ENCODE measurements at regions not wholly inside any gene's neighbourhood (a gene's known extent, or its start where the extent isn't known, plus 50 kb on each side); places are given as distances from the start of the nearest gene placed in this dataset.

DNA sequence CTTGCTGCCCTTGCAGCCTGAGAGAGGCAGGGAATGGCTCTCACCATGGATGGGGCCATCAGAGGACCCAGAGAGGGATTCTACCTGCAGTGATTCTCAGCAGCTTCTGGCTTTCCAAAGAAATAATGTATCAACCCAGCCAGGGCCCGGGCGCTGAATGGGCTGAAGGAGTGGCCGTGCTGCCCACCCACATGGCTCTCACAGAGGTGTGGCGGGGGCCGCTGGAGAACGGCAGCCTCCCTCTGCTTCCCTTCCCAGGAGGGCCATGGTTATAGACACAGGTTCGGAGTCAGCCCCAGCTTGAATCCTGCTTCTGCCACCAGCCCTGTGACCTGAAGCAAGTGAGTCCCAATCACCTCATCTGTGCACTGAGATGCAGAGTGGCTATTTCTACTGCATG lies 82.7 kb downstream of the THAP12 start:
- DNase-seq (ENCODE audit: low read depth), result no peak

DNA sequence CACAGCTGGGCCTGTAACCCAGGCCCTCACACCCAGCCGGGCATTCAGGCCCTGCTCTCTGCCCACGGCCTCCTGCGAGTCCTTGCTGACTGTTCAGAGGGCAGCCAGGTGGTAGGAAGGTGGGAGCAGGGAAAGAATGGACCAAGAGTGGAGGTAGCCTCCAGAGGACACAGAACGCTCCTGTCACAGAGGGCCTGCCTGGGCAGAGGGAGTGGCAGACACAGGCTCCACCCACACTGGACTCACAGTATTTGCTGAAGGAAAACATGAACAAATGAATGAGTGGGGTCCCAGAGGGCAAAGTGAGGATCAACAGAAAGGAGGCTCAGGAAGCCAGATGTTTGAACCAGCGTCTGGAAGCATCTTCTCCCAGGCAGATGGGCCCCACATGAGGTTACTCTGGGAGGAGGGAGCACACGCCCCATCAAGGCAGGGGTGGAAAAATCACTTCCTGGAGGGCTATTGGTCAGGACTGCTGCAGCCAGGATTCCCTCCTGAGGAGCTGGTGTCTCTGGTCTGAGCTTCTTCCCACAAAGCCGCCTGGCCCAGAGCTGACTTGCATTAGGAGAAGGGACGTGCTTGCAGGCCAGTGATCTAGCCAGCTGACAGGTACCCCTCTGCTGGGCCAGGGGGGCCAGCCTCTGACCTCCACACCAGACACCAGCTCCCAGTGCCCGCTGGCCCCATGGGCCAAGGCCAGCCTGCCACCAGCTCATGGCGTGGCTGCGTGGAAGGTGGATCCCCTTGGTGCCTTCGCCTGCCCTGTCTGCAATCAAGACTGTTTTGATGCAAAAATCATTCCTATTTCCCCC lies 84.0 kb downstream of the THAP12 start:
- no peak for DNase-seq (ENCODE audit: low read depth)

- no peak for DNase-seq (ENCODE audit: low read depth)
Observed at GRCh38 chr11:76293189-76293631, 86.9 kb upstream of the WNT11 start.

- DNase-seq (ENCODE audit: low read depth), result no peak
Observed at GRCh38 chr11:76292583-76293188, 86.4 kb upstream of the WNT11 start.

- no peak for DNase-seq (ENCODE audit: low read depth)
Observed at GRCh38 chr11:76291576-76292526, 85.5 kb upstream of the WNT11 start.

GRCh38 chr11:76288166-76288980 lies 82.1 kb upstream of the WNT11 start:
- DNase-seq (ENCODE audit: low read depth), result no peak

DNA sequence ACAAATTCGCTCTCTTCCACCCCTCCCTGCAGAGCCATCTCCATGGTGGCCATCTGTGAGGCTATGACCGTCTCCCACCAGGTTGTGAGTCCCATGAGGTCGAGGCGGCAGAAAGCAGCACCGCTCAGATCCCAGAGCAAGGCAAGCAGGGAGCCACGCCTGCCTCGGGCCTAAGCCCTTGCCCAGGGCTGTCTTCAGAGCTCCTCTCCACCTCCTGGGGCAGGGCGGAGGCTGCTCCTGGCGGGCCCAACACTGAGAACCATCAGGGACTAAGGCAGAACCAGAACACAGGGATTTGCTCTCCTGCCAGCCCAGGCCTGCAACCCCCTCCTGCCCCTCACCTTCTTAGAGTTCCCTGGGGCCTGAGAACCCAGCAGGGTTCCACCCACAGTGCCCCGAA lies 80.9 kb upstream of the WNT11 start:
- no peak for DNase-seq (ENCODE audit: low read depth)

DNA sequence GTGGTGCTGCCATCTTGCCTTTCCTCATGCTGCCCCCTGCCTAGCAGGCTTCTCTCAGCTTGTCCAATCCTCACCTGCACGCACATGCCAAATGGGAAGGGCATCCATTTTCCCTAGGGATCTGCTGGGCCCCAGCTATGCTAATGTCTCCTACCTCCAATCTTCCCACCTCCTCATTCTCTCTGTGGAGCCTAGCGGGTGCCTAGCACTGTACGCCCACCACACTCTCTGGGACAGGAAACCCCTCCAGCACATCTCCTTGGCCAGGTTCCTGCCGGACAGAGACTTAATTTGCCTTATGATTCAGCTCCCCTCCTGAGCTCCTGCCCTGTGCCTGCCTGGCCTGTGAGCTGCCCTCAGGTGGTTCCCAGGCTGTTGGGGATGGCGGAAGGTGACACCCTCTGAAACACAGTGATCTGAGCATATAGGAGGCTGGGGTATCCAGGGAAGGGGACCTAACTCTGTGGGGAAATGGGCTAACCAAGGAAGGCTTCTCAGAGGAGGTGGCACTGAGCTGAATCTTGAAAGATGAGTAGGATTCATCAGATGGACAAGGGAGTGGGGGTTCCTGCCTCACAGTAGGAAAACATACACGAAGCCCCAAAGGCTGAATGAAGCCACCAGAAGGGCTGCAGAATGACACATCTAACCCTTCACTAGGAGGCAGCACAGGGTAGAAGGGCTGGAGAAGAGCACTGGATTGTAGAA lies 79.2 kb upstream of the WNT11 start:
- no peak for DNase-seq (ENCODE audit: low read depth)

GRCh38 chr11:76284161-76284560 lies 77.9 kb upstream of the WNT11 start:
- no peak for DNase-seq (ENCODE audit: low read depth)

DNA sequence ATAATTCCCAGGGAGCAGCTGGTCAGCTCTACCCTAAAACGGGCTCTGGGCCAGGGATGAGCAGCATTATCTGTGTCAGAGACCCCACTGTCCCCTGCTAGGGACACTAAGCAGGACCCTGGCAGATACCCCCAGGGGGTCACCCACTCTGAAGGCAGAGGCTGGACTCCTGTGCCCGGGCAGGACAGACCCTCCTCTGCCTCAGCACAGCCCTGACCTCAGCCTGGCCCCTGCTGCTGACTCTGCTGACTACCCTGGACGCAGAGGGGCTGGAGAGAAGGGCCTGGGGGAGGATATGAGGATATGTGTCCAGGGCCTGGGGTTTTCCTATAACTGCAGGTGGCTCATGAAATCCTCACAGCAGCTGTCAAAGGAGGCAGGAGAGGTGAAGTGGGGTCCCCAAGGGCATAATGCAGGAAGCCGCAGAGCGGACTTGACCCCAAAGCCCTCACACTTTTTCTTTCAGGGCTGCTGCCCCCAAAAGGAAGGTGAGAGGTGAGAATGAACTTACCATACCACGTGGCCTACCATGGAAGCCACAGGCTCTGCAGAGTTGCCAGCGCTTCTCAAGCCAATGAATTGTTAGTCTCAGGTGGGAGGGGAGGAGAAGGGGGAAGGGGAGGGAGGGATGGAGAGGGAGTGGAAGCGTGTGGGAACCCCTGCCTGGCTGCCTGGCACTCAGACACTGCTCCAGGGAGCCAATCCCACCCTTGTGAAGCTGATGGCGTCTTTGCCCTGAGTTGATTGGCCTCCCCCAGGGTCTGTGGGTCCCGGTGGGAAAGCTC lies 76.7 kb upstream of the WNT11 start:
- no peak for DNase-seq (ENCODE audit: low read depth)

DNA sequence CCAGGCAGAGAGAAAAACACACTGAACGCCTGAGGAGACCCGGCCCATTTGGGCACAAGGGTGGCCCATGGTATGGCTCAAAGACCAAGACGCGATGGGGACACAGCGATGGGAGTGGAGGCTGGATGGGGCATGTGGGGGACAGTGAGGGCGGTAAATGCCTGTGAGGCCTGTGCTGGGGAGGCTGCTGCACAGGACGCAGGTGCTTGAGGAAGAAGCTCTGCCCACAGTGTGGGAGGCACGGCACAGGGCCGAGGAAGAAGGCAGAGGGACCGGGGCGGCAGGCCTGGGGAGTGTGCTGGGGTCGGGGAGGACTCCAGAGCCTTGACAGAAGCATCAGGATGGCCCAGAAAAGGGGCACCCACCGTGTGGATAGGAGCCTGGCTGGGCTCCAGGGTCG lies 75.9 kb upstream of the WNT11 start:
- DNase-seq (ENCODE audit: low read depth), result no peak

- no peak for DNase-seq (ENCODE audit: low read depth)
Observed at GRCh38 chr11:76281558-76281906, 75.2 kb upstream of the WNT11 start.

- DNase-seq (ENCODE audit: low read depth), result no peak
Observed at GRCh38 chr11:76280882-76281557, 74.7 kb upstream of the WNT11 start.

GRCh38 chr11:76280151-76280881 lies 74.0 kb upstream of the WNT11 start:
- DNase-seq (ENCODE audit: low read depth), result no peak

DNA sequence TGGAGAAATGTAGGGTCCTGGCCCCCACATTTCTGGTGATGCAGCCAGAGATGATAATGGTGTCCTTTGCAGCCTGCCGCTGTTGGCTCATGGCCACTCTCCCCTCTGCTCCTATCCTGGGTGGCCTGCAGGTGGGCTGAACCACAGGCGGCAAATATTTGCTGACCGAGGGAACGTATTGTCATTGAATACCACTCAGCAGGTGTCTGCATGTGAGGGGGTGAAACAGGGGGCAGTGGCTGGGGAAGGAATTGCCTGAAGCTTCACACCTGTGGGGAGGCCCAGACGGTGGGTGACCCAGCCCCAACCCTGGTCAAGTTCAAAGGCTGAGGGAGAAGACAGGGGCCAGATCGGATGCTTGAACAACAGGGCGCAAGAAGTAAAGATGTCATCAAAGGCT lies 73.3 kb upstream of the WNT11 start:
- DNase-seq (ENCODE audit: low read depth), result no peak

DNA sequence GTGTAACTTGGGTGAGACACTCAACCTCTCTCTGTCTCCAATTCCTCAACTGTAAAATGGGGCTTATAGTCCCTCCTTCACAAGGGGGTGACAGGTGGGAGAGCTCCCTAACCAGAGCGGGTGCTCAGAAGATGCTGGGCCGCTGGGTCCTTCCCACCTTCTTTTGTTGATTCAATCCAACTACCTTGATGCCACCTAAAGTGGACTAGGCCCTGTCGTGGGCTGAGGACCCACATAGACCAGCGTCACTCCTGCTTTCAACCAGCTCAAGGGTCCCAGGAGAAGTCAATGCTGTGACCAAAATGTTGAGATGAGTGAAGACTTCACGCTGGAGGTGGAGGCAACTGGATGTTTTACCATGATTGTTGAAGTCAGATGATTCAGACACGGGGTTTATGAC lies 72.7 kb upstream of the WNT11 start:
- no peak for DNase-seq (ENCODE audit: low read depth)

- no peak for DNase-seq (ENCODE audit: low read depth)
Observed at GRCh38 chr11:76278526-76278925, 72.2 kb upstream of the WNT11 start.

DNA sequence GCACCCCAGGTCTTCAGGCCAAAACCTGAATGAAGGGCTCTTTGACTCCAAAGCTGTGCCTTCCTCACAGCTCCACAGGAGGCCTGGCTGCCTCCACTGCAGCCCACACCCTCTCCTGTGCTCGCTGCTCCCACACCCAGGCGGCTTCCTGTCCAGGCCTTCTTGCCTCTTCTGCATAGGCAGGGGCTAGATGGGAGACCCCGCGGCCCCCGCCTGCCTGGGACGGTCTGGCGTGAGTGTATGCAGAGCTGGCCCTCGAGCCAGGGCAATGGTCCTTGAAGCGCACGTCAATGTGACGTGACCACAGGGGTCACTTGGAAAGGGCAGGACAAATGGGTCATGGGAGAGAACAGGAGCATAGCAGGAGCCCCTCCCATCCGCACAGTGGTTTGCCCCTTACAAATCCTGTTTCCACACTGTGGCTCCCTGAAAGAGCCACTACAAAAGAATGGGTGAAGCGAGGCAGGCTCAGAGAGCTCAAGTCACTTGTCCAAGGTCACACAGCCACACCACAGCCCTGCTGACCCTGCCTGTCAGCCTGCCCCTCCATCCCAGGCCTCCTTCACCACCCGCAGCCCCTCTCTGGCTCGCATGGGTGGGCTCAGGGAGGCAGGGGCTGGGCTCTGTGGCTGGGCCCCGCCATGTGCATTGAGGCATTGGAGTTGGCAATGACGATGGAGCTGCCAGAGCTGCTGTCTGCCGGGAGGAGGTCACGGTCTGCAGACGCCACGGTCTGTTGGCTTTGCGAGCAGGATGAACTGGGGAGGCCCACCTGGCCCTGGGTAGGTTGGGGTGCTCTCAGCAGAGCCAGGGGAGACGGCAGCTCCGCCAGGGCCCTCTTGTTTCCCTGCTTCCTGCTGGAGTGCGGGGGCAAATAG lies 71.2 kb upstream of the WNT11 start:
- no peak for DNase-seq (ENCODE audit: low read depth)

Measured in GM04504 (cell line).